Natural killer cell (primary cell): ENCODE measurements at regions not wholly inside any gene's neighbourhood (a gene's known extent, or its start where the extent isn't known, plus 50 kb on each side); places are given as distances from the start of the nearest gene placed in this dataset.

Experiments
- ATAC-seq, 3 donors: fragments of 150-1000 bp in 2 of 3; fragments of 200-7000 bp in 1 of 3; cut with Tn5 transposase; 1 replicate in 1 of 3; 2 replicates in 2 of 3; pipeline ENCODE4 v1.10.0; 2021; ENCODE audit warnings: mild to moderate bottlenecking in 2 of 3, moderate library complexity in 2 of 3
- DNase-seq, 2 donors: peaks; one replicate each; pipeline versions ENCODE4 v3.0.0 to v3.0.0-alpha.2; 2013 to 2021; ENCODE audit warnings: mixed read lengths in 1 of 2
- H3K27ac ChIP-seq: one replicate; pipeline ENCODE4 v1.5.1; 2013; ENCODE audit warnings: mild to moderate bottlenecking, low read length
- H3K27me3 ChIP-seq: one replicate; pipeline ENCODE4 v1.6.1; 2013; ENCODE audit warnings: low read length; ENCODE audit not compliant: control insufficient read depth, insufficient read depth
- H3K36me3 ChIP-seq: one replicate; pipeline ENCODE4 v1.6.1; 2013; ENCODE audit warnings: low read length; ENCODE audit not compliant: control insufficient read depth, insufficient read depth
- H3K4me1 ChIP-seq: one replicate; pipeline ENCODE4 v1.6.1; 2013; ENCODE audit warnings: low read length; ENCODE audit not compliant: control insufficient read depth, insufficient read depth
- H3K4me3 ChIP-seq: one replicate; pipeline ENCODE4 v1.5.1; 2013; ENCODE audit warnings: low read length
- H3K9me3 ChIP-seq: one replicate; pipeline ENCODE4 v1.6.1; 2013; ENCODE audit warnings: low read length; ENCODE audit not compliant: control insufficient read depth, insufficient read depth
- H3K27ac Mint-ChIP-seq, 2 donors: one replicate each; pipeline ENCODE4 v1.8.0; 2022; ENCODE audit warnings: mild to moderate bottlenecking in 2 of 2, mixed read lengths in 2 of 2, moderate library complexity in 1 of 2
- H3K27me3 Mint-ChIP-seq, 2 donors: one replicate each; pipeline ENCODE4 v1.8.0; 2022; ENCODE audit warnings: low read depth in 2 of 2, mixed read lengths in 2 of 2
- H3K36me3 Mint-ChIP-seq: one replicate; pipeline ENCODE4 v1.8.0; 2022; ENCODE audit warnings: mixed read lengths
- H3K4me1 Mint-ChIP-seq, 2 donors: one replicate each; pipeline ENCODE4 v1.8.0; 2022; ENCODE audit warnings: mixed read lengths in 2 of 2
- H3K4me3 Mint-ChIP-seq: one replicate; pipeline ENCODE4 v1.8.0; 2022; ENCODE audit warnings: mild to moderate bottlenecking, moderate library complexity, mixed read lengths
- H3K9me3 Mint-ChIP-seq, 2 donors: one replicate each; pipeline ENCODE4 v1.8.0; 2022; ENCODE audit warnings: mixed read lengths in 2 of 2
- WGBS: methylation state at CpG from one replicate; pipeline ENCODE4 v1.1.7; 2013; ENCODE audit warnings: missing lambda C conversion rate; ENCODE audit not compliant: insufficient coverage; 5-methylcytosine and 5-hydroxymethylcytosine counted together
- intact Hi-C: fragments of 100-400 bp; cut with micrococcal nuclease; formaldehyde crosslinking; loops from one replicate; pipeline ENCODE4 v1.14.2; 2022
- TF ChIP-seq, protein P1 (sequence below): fragments of 200-600 bp; IDR thresholded peaks from one replicate; pipeline ENCODE4 v1.8.0; 2022; ENCODE audit warnings: antibody characterized with exemption

DNA sequence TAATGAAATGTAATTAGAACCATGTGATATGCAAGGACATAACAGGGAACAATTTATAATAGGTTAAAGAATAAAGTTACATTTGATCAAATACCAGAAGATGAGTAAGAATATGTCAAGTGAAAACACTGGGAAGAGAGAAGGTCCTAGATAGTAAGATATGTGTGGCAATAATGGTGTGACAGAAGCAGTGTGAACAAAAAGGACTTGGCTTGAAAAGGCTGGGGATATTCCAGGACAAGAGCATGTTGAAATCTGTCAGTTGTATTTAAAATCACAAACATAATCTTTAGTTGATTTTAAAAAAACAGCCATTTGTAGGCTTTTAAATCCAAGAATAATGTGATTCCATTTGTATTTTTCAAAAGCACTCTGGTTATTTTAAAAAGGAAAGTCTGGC, 1399.9 kb upstream of the SLC39A10 start:
- no peaks in the 10 kb centered on the region for H3K27me3 Mint-ChIP-seq
- Histone ChIP-seq H3K27ac (no peak overlapping the region), H3K36me3 (no peaks in the 10 kb centered on the region), H3K27me3 (no peaks in the 10 kb centered on the region), H3K4me1 (no peaks in the 10 kb centered on the region), H3K4me3 (no peak overlapping the region), H3K9me3 (peaks cover 3% of the 10 kb centered on the region)
- H3K4me1 Mint-ChIP-seq, result no peaks in the 10 kb centered on the region
- H3K4me3 Mint-ChIP-seq, result no peak overlapping the region
- intact Hi-C loops, result no loop called here
- no peak overlapping the region for H3K27ac Mint-ChIP-seq
- ATAC-seq (no peak), DNase-seq (no peak)
- no peaks in the 10 kb centered on the region for H3K36me3 Mint-ChIP-seq
- TF ChIP-seq, protein P1, sequence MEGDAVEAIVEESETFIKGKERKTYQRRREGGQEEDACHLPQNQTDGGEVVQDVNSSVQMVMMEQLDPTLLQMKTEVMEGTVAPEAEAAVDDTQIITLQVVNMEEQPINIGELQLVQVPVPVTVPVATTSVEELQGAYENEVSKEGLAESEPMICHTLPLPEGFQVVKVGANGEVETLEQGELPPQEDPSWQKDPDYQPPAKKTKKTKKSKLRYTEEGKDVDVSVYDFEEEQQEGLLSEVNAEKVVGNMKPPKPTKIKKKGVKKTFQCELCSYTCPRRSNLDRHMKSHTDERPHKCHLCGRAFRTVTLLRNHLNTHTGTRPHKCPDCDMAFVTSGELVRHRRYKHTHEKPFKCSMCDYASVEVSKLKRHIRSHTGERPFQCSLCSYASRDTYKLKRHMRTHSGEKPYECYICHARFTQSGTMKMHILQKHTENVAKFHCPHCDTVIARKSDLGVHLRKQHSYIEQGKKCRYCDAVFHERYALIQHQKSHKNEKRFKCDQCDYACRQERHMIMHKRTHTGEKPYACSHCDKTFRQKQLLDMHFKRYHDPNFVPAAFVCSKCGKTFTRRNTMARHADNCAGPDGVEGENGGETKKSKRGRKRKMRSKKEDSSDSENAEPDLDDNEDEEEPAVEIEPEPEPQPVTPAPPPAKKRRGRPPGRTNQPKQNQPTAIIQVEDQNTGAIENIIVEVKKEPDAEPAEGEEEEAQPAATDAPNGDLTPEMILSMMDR, result no peak
- H3K9me3 Mint-ChIP-seq, result peaks cover 8 to 20% of the 10 kb centered on the region in 2 donors

- Histone ChIP-seq H3K9me3 (peaks cover 3% of the 10 kb centered on the region), H3K27me3 (no peaks in the 10 kb centered on the region), H3K27ac (no peak overlapping the region), H3K4me3 (no peak overlapping the region), H3K36me3 (no peaks in the 10 kb centered on the region), H3K4me1 (no peaks in the 10 kb centered on the region)
- WGBS, result 88% methylated on average over 6 of the region's 7 CpGs
- no peaks in the 10 kb centered on the region for H3K27me3 Mint-ChIP-seq
- ATAC-seq (no peak), DNase-seq (no peak)
- no peak overlapping the region for H3K4me3 Mint-ChIP-seq
- intact Hi-C loops, result no loop called here
- peaks cover 12 to 20% of the 10 kb centered on the region in 2 donors for H3K9me3 Mint-ChIP-seq
- TF ChIP-seq, protein P1, result no peak
- no peak overlapping the region for H3K27ac Mint-ChIP-seq
- no peaks in the 10 kb centered on the region for H3K36me3 Mint-ChIP-seq
- H3K4me1 Mint-ChIP-seq, result no peaks in the 10 kb centered on the region
These were observed 1403.3 kb upstream of the SLC39A10 start for GRCh38 chr2:194253528-194254259.

DNA sequence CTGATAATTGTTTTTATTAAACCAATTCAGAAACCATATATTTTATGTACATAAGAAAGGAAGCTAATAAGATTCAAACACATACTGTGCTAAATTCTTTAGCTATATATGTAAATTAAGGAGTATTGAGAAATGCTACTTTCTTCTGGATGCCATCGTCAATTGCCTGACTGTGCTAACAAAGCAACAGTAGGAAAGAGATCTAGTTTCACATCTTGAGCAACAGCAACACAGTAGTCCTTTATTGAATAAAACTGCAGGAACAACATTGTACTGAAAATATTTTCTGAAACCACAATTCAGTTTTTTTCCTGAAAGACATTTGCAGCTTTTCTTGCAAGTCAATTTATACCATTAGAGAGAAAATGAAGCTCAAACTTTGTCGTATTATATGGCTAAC, 1404.9 kb upstream of the SLC39A10 start:
- Mint-ChIP-seq H3K4me1 (no peaks in the 10 kb centered on the region), H3K27ac (no peak overlapping the region), H3K4me3 (no peak overlapping the region), H3K27me3 (no peaks in the 10 kb centered on the region), H3K36me3 (no peaks in the 10 kb centered on the region), H3K9me3 (peaks cover 8 to 20% of the 10 kb centered on the region in 2 donors)
- H3K4me1 ChIP-seq, result no peaks in the 10 kb centered on the region
- H3K27me3 ChIP-seq, result no peaks in the 10 kb centered on the region
- ATAC-seq (no peak), DNase-seq (no peak)
- no peak overlapping the region for H3K4me3 ChIP-seq
- TF ChIP-seq, protein P1, result no peak
- no peaks in the 10 kb centered on the region for H3K36me3 ChIP-seq
- intact Hi-C loops, result no loop called here
- no peak overlapping the region for H3K27ac ChIP-seq
- peaks cover 3% of the 10 kb centered on the region for H3K9me3 ChIP-seq
- WGBS, result 100% methylated on average over 1 of the region's 2 CpGs

DNA sequence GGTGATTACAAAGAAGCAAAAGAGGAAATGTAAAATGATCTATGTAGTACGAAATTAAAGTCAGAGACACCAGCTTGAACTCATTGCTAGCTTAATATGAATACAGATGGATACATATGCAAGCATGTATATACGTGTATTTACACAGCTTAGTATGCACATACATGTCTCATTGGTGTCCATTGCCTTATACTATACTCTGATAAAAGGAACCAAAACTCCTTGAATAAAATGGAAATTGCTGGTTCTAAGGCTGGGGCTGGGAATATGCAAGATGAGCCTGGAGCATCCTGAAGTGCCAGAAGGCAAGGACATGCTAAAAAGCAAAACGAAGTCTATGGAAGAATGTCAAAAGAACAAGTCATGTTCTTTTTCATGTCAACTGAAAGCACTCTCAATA, 1424.4 kb upstream of the SLC39A10 start:
- no peaks in the 10 kb centered on the region for H3K27me3 ChIP-seq
- intact Hi-C loops, result no loop called here
- H3K27me3 Mint-ChIP-seq, result no peaks in the 10 kb centered on the region
- ATAC-seq (no peak), DNase-seq (no peak)
- no peaks in the 10 kb centered on the region for H3K4me1 ChIP-seq
- peaks cover 3 to 9% of the 10 kb centered on the region in 2 donors for H3K9me3 Mint-ChIP-seq
- H3K4me3 Mint-ChIP-seq, result no peak overlapping the region
- no peaks in the 10 kb centered on the region for H3K36me3 Mint-ChIP-seq
- 75% methylated on average over 3 of the region's 3 CpGs for WGBS
- H3K27ac ChIP-seq, result no peak overlapping the region
- H3K4me3 ChIP-seq, result no peak overlapping the region
- no peak overlapping the region for H3K27ac Mint-ChIP-seq
- no peaks in the 10 kb centered on the region for H3K36me3 ChIP-seq
- H3K4me1 Mint-ChIP-seq, result no peaks in the 10 kb centered on the region
- TF ChIP-seq, protein P1, result no peak
- no peaks in the 10 kb centered on the region for H3K9me3 ChIP-seq
